Sigmoid colon (tissue), 6 donors: ENCODE measurements at regions not wholly inside any gene's neighbourhood (a gene's known extent, or its start where the extent isn't known, plus 50 kb on each side); places are given as distances from the start of the nearest gene placed in this dataset.

Source experiments
- DNase-seq: peaks from one replicate; pipeline ENCODE4 v3.0.0-alpha.2; 2019
- H3K27ac ChIP-seq, 4 donors: fragments of 200-600 bp; sonication (generic); one replicate each; pipeline ENCODE4 v1.5.1; 2016 to 2019; ENCODE audit warnings: mild to moderate bottlenecking in 1 of 4
- H3K27me3 ChIP-seq, 3 donors: fragments of 200-600 bp; sonication (generic); one replicate each; pipeline ENCODE4 v1.5.1; 2019; ENCODE audit warnings: mild to moderate bottlenecking in 1 of 3
- H3K36me3 ChIP-seq, 4 donors: fragments of 200-600 bp; sonication (generic); one replicate each; pipeline ENCODE4 v1.5.1; 2016 to 2019
- H3K4me1 ChIP-seq, 4 donors: fragments of 200-600 bp; sonication (generic); one replicate each; pipeline ENCODE4 v1.5.1; 2017 to 2019
- H3K4me3 ChIP-seq, 4 donors: fragments of 200-600 bp; sonication (generic); one replicate each; pipeline ENCODE4 v1.5.1; 2017 to 2019; ENCODE audit warnings: mild to moderate bottlenecking in 2 of 4, moderate library complexity in 1 of 4
- H3K9me3 ChIP-seq, 4 donors: fragments of 200-600 bp in 3 of 4; sonication (generic) in 3 of 4; one replicate each; pipeline versions ENCODE4 v1.5.1 to v1.6.1; 2013 to 2019
- EP300 ChIP-seq, 4 donors: sonication (generic); formaldehyde crosslinking; IDR thresholded peaks; one replicate each; pipeline ENCODE4 v1.6.1; 2017; ENCODE audit warnings: antibody characterized with exemption in 4 of 4
- POLR2A ChIP-seq, 2 donors: fragments of 450-650 bp; IDR thresholded peaks; one replicate each; pipeline ENCODE4 v1.6.1; 2016; ENCODE audit warnings: antibody characterized with exemption in 2 of 2, mild to moderate bottlenecking in 2 of 2, moderate library complexity in 2 of 2
- POLR2AphosphoS5 ChIP-seq, 4 donors: sonication (generic); formaldehyde crosslinking; IDR thresholded peaks; one replicate each; pipeline ENCODE4 v1.6.1; 2017; ENCODE audit warnings: antibody characterized with exemption in 4 of 4
- WGBS, 2 donors: extraction: QIAGEN DNeasy Blood & Tissue Kit; methylation state at CpG; one replicate each; pipeline ENCODE4 v1.1.7; 2013; 5-methylcytosine and 5-hydroxymethylcytosine counted together
- intact Hi-C: fragments of 100-400 bp; cut with DNase I; formaldehyde crosslinking; loops from one replicate; pipeline ENCODE4 v1.15.1; 2023
- TF ChIP-seq, protein P1 (sequence below), 4 experiments: fragments of 450-650 bp in 3 of 4; fragments of 200-600 bp in 1 of 4; IDR thresholded peaks; one replicate each; pipeline ENCODE4 v1.5.1; 2016 to 2019; ENCODE audit warnings: antibody characterized with exemption in 4 of 4, mild to moderate bottlenecking in 3 of 4, moderate library complexity in 2 of 4
- donor health status: healthy with polysubstance abuse.
- donor health status: healthy.

DNA sequence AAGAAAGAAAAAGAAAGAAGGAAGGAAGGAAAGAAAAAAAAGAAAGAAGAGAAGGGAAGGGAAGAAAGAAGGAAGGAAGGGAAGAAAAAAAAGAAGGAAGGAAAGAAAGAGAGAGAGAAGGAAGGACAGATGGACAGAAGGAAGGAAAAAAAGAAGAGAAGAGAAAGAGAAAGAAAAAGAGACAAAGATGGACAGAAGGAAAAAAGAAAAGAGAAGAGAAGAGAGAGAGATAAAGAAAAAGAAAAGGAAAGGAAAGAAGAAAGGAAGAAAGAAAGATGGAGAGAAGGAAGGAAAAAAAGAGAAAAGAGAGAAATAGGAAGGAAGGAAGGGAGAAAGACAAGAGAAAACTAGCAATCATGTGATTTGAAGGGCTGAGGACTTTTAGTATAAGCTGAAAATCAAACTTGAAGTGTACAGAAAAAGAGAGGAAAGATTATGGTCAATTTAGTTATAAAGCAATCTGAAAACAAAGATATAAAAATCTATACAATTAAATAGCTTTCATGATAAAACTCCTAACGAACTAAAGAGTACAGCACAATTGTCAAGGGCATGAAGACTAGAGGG is 115.3 kb downstream of the LTN1 start:
- no peak overlapping the region for H3K27ac ChIP-seq
- H3K4me3 ChIP-seq = no peak overlapping the region
- 32 to 89% methylated on average over 1 of the region's 1 CpG for WGBS, 2 donors
- no peaks in the 10 kb centered on the region for H3K4me1 ChIP-seq
- DNase-seq = no peak
- intact Hi-C loops = no loop called here
- H3K27me3 ChIP-seq = no peaks in the 10 kb centered on the region
- TF ChIP-seq POLR2A (IDR thresholded peaks at IDR 0.05) = no peak
- TF ChIP-seq, protein P1, sequence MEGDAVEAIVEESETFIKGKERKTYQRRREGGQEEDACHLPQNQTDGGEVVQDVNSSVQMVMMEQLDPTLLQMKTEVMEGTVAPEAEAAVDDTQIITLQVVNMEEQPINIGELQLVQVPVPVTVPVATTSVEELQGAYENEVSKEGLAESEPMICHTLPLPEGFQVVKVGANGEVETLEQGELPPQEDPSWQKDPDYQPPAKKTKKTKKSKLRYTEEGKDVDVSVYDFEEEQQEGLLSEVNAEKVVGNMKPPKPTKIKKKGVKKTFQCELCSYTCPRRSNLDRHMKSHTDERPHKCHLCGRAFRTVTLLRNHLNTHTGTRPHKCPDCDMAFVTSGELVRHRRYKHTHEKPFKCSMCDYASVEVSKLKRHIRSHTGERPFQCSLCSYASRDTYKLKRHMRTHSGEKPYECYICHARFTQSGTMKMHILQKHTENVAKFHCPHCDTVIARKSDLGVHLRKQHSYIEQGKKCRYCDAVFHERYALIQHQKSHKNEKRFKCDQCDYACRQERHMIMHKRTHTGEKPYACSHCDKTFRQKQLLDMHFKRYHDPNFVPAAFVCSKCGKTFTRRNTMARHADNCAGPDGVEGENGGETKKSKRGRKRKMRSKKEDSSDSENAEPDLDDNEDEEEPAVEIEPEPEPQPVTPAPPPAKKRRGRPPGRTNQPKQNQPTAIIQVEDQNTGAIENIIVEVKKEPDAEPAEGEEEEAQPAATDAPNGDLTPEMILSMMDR (IDR thresholded peaks at IDR 0.05) = no peak
- TF ChIP-seq EP300 (IDR thresholded peaks at IDR 0.05) = no peak
- no peak for TF ChIP-seq POLR2AphosphoS5 (IDR thresholded peaks at IDR 0.05)
- H3K36me3 ChIP-seq = peaks cover 0 to 72% (median 8%) of the 10 kb centered on the region in 4 donors
- H3K9me3 ChIP-seq = no peaks in the 10 kb centered on the region

DNA sequence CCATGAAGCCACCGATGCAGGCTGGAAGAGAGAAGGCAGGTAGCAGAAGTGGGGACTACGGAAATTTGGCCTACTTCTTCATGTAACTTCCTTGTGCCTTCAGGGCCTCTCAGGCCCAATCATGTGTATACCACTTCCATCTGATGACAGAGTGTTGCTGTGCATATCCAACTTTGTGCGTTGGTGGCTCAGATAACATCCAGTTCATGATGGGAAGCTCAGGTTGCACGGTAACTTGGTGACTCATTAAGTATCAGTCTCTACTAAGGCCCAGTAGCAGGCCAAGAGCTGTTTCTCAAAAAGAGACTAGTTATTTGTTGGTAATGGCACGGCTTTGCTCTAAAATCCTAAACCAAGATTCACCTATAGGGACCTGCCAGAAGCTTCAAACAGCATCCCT is 117.6 kb downstream of the LTN1 start:
- DNase-seq = no peak
- H3K9me3 ChIP-seq = no peaks in the 10 kb centered on the region
- TF ChIP-seq EP300 (IDR thresholded peaks at IDR 0.05) (no peak), POLR2AphosphoS5 (IDR thresholded peaks at IDR 0.05) (no peak), POLR2A (IDR thresholded peaks at IDR 0.05) (no peak)
- TF ChIP-seq, protein P1 (IDR thresholded peaks at IDR 0.05) = no peak
- H3K4me3 ChIP-seq = no peak overlapping the region
- H3K27me3 ChIP-seq = no peaks in the 10 kb centered on the region
- peaks cover 0 to 4% (median 2%) of the 10 kb centered on the region in 4 donors for H3K4me1 ChIP-seq
- intact Hi-C loops = no loop called here
- 65 to 73% methylated on average over 5 of the region's 5 CpGs for WGBS, 2 donors
- no peak overlapping the region for H3K27ac ChIP-seq
- peaks cover 0 to 52% (median 8%) of the 10 kb centered on the region in 4 donors for H3K36me3 ChIP-seq

DNA sequence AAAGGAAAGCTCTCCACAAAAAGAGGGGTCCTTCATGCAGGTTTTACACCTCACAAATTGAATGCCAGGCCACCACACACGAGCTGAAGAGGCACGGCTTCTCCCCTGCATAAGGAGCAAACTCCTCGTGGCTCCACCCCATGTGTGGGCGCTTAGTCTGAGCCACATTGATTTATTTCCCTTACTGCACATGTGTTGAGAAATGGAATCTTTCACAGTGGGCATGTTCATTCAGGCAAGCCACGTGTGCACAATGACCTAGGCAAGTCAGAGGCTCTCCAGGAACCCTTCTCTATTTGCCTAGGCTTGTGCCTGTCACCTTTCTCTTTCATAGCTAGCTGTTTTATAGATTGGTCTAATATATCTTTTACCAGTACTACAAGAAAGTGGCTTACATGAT is 120.5 kb downstream of the LTN1 start:
- Histone ChIP-seq H3K4me3 (no peak overlapping the region), H3K4me1 (peaks cover 0 to 12% (median 6%) of the 10 kb centered on the region in 4 donors), H3K27ac (no peak overlapping the region), H3K9me3 (no peaks in the 10 kb centered on the region), H3K36me3 (peaks cover 0 to 36% (median 8%) of the 10 kb centered on the region in 4 donors), H3K27me3 (no peaks in the 10 kb centered on the region)
- TF ChIP-seq, protein P1 (IDR thresholded peaks at IDR 0.05) = no peak
- no peak for TF ChIP-seq POLR2A (IDR thresholded peaks at IDR 0.05)
- TF ChIP-seq POLR2AphosphoS5 (IDR thresholded peaks at IDR 0.05) = no peak
- no peak for TF ChIP-seq EP300 (IDR thresholded peaks at IDR 0.05)
- no peak for DNase-seq
- intact Hi-C loops = no loop called here
- 78 to 85% methylated on average over 5 of the region's 5 CpGs for WGBS, 2 donors

DNA sequence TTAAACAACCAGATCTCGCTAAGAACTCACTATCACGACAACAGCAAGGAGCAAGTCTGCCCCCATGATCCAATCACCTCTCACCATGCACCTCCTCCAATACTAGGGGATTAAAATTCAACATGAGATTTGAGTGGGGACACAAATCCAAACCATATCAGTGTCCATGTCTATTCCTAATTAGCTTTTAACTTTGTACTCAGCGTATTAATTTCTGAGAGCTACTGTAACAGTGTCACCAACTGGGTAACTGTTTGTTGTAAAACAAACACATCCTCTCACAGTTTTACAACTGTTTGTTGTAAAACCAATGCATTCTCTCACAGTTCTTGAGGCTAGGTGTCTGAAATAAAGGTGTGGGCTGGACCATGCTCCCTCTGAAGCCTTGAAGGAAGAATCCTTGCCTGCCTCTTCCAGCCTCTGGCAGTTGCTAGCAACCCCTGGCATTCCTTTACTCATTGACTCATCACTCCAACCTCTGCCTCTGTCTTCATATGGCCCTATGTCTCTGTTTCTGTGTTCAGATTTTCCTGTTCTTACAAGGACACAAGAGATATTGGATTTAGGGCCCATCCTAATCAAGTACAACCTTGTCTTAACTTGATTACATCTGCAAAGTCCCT is 121.2 kb downstream of the LTN1 start:
- DNase-seq = no peak
- no peak for TF ChIP-seq EP300 (IDR thresholded peaks at IDR 0.05)
- TF ChIP-seq, protein P1 (IDR thresholded peaks at IDR 0.05) = no peak
- TF ChIP-seq POLR2A (IDR thresholded peaks at IDR 0.05) = no peak
- TF ChIP-seq POLR2AphosphoS5 (IDR thresholded peaks at IDR 0.05) = no peak
- Histone ChIP-seq H3K27ac (no peak overlapping the region), H3K36me3 (peaks cover 0 to 33% (median 7%) of the 10 kb centered on the region in 4 donors), H3K9me3 (no peaks in the 10 kb centered on the region), H3K27me3 (no peaks in the 10 kb centered on the region), H3K4me1 (peaks cover 0 to 12% (median 6%) of the 10 kb centered on the region in 4 donors), H3K4me3 (no peak overlapping the region)
- intact Hi-C loops = no loop called here
- 69 to 83% methylated on average over 3 of the region's 3 CpGs for WGBS, 2 donors
